ENCODE measurements at regions not wholly inside any gene's neighbourhood (a gene's known extent, or its start where the extent isn't known, plus 50 kb on each side); places are given as distances from the start of the nearest gene placed in this dataset.

- H3K4me1 ChIP-seq (ENCODE audit: control insufficient read depth in 1 of 2, extremely low read depth in 1 of 2, insufficient read depth in 2 of 2, low read length in 2 of 2): no peaks in the 10 kb centered on the region
- Mint-ChIP-seq H3K9me3 (peaks cover 0 to 6% (median 0%) of the 10 kb centered on the region in 3 donors), H3K27ac (no peak overlapping the region), H3K27me3 (peaks cover 0 to 13% of the 10 kb centered on the region in 2 donors), H3K4me1 (no peaks in the 10 kb centered on the region), H3K36me3 (no peaks in the 10 kb centered on the region), H3K4me3 (no peak overlapping the region)
- no peaks in the 10 kb centered on the region for H3K9me3 ChIP-seq
- ChIA-PET POLR2A (no interaction called here), CTCF (no interaction called here)
- no peaks in the 10 kb centered on the region for H3K27me3 ChIP-seq (replicated peaks in 1 of 2; ENCODE audit: control insufficient read depth in 2 of 2, extremely low read depth in 1 of 2, insufficient read depth in 2 of 2, low read length in 1 of 2)
- H3K36me3 ChIP-seq (ENCODE audit: control insufficient read depth in 2 of 2, extremely low read depth in 1 of 2, insufficient read depth in 1 of 2, low read length in 1 of 2): no peaks in the 10 kb centered on the region
- ATAC-seq (replicated peaks in 1 of 4) (no peak), DNase-seq (no peak)
- WGBS (ENCODE audit: insufficient coverage): no CpG with 5 or more reads among the region's 2 CpGs
- no peak overlapping the region for H3K4me3 ChIP-seq (ENCODE audit: control insufficient read depth in 1 of 2, extremely low read depth in 1 of 2, low read length in 1 of 2)
- no peak overlapping the region for H3K27ac ChIP-seq (ENCODE audit: low read length)
Measured at GRCh38 chrX:113935518-113935917, 648.4 kb upstream of the HTR2C start.

GRCh38 chrX:113933931-113934330 lies 650.0 kb upstream of the HTR2C start:
- Histone ChIP-seq H3K36me3 (ENCODE audit: control insufficient read depth in 2 of 2, extremely low read depth in 1 of 2, insufficient read depth in 1 of 2, low read length in 1 of 2) (no peaks in the 10 kb centered on the region), H3K4me1 (ENCODE audit: control insufficient read depth in 1 of 2, extremely low read depth in 1 of 2, insufficient read depth in 2 of 2, low read length in 2 of 2) (no peaks in the 10 kb centered on the region), H3K4me3 (ENCODE audit: control insufficient read depth in 1 of 2, extremely low read depth in 1 of 2, low read length in 1 of 2) (no peak overlapping the region), H3K27me3 (replicated peaks in 1 of 2; ENCODE audit: control insufficient read depth in 2 of 2, extremely low read depth in 1 of 2, insufficient read depth in 2 of 2, low read length in 1 of 2) (no peaks in the 10 kb centered on the region), H3K27ac (ENCODE audit: low read length) (no peak overlapping the region), H3K9me3 (no peaks in the 10 kb centered on the region)
- ChIA-PET CTCF (no interaction called here), POLR2A (no interaction called here)
- H3K9me3 Mint-ChIP-seq: peaks cover 0 to 6% (median 0%) of the 10 kb centered on the region in 3 donors
- peaks cover 0 to 16% of the 10 kb centered on the region in 2 donors for H3K27me3 Mint-ChIP-seq
- ATAC-seq (replicated peaks in 1 of 4) (no peak), DNase-seq (no peak)
- no peaks in the 10 kb centered on the region for H3K36me3 Mint-ChIP-seq
- no peak overlapping the region for H3K4me3 Mint-ChIP-seq
- no peak overlapping the region for H3K27ac Mint-ChIP-seq
- no peaks in the 10 kb centered on the region for H3K4me1 Mint-ChIP-seq

GRCh38 chrX:113929004-113929403 lies 654.9 kb upstream of the HTR2C start:
- ATAC-seq (replicated peaks in 1 of 4) (no peak), DNase-seq (no peak)
- POLR2A ChIA-PET: no interaction called here
- no peak overlapping the region for H3K27ac Mint-ChIP-seq
- Histone ChIP-seq H3K27ac (ENCODE audit: low read length) (no peak overlapping the region), H3K4me1 (ENCODE audit: control insufficient read depth in 1 of 2, extremely low read depth in 1 of 2, insufficient read depth in 2 of 2, low read length in 2 of 2) (no peaks in the 10 kb centered on the region), H3K9me3 (no peaks in the 10 kb centered on the region), H3K4me3 (ENCODE audit: control insufficient read depth in 1 of 2, extremely low read depth in 1 of 2, low read length in 1 of 2) (no peak overlapping the region), H3K36me3 (ENCODE audit: control insufficient read depth in 2 of 2, extremely low read depth in 1 of 2, insufficient read depth in 1 of 2, low read length in 1 of 2) (no peaks in the 10 kb centered on the region), H3K27me3 (replicated peaks in 1 of 2; ENCODE audit: control insufficient read depth in 2 of 2, extremely low read depth in 1 of 2, insufficient read depth in 2 of 2, low read length in 1 of 2) (no peaks in the 10 kb centered on the region)
- H3K4me1 Mint-ChIP-seq: no peaks in the 10 kb centered on the region
- H3K4me3 Mint-ChIP-seq: no peak overlapping the region
- no CpG with 5 or more reads among the region's 3 CpGs for WGBS (ENCODE audit: insufficient coverage)
- CTCF ChIA-PET: no interaction called here
- peaks cover 0 to 11% (median 0%) of the 10 kb centered on the region in 3 donors for H3K9me3 Mint-ChIP-seq
- H3K27me3 Mint-ChIP-seq: peaks cover 0 to 3% of the 10 kb centered on the region in 2 donors
- no peaks in the 10 kb centered on the region for H3K36me3 Mint-ChIP-seq

GRCh38 chrX:113920661-113921060 lies 663.2 kb upstream of the HTR2C start:
- Mint-ChIP-seq H3K9me3 (no peaks in the 10 kb centered on the region), H3K4me3 (no peak overlapping the region), H3K36me3 (no peaks in the 10 kb centered on the region), H3K27me3 (peaks cover 0 to 4% of the 10 kb centered on the region in 2 donors), H3K4me1 (no peaks in the 10 kb centered on the region), H3K27ac (no peak overlapping the region)
- POLR2A ChIA-PET: no interaction called here
- Histone ChIP-seq H3K27ac (ENCODE audit: low read length) (no peak overlapping the region), H3K36me3 (ENCODE audit: control insufficient read depth in 2 of 2, extremely low read depth in 1 of 2, insufficient read depth in 1 of 2, low read length in 1 of 2) (no peaks in the 10 kb centered on the region), H3K27me3 (replicated peaks in 1 of 2; ENCODE audit: control insufficient read depth in 2 of 2, extremely low read depth in 1 of 2, insufficient read depth in 2 of 2, low read length in 1 of 2) (no peaks in the 10 kb centered on the region), H3K4me3 (ENCODE audit: control insufficient read depth in 1 of 2, extremely low read depth in 1 of 2, low read length in 1 of 2) (no peak overlapping the region), H3K4me1 (ENCODE audit: control insufficient read depth in 1 of 2, extremely low read depth in 1 of 2, insufficient read depth in 2 of 2, low read length in 2 of 2) (no peaks in the 10 kb centered on the region), H3K9me3 (no peaks in the 10 kb centered on the region)
- no peak for ATAC-seq (replicated peaks in 1 of 4)
- no CpG with 5 or more reads among the region's 4 CpGs for WGBS (ENCODE audit: insufficient coverage)
- no peak for DNase-seq
- CTCF ChIA-PET: no interaction called here

GRCh38 chrX:113919387-113919786 lies 664.5 kb upstream of the HTR2C start:
- Histone ChIP-seq H3K27me3 (replicated peaks in 1 of 2; ENCODE audit: control insufficient read depth in 2 of 2, extremely low read depth in 1 of 2, insufficient read depth in 2 of 2, low read length in 1 of 2) (no peaks in the 10 kb centered on the region), H3K36me3 (ENCODE audit: control insufficient read depth in 2 of 2, extremely low read depth in 1 of 2, insufficient read depth in 1 of 2, low read length in 1 of 2) (no peaks in the 10 kb centered on the region), H3K9me3 (no peaks in the 10 kb centered on the region), H3K27ac (ENCODE audit: low read length) (no peak overlapping the region), H3K4me1 (ENCODE audit: control insufficient read depth in 1 of 2, extremely low read depth in 1 of 2, insufficient read depth in 2 of 2, low read length in 2 of 2) (no peaks in the 10 kb centered on the region), H3K4me3 (ENCODE audit: control insufficient read depth in 1 of 2, extremely low read depth in 1 of 2, low read length in 1 of 2) (no peak overlapping the region)
- Mint-ChIP-seq H3K27me3 (peaks cover 0 to 4% of the 10 kb centered on the region in 2 donors), H3K36me3 (no peaks in the 10 kb centered on the region), H3K4me3 (no peak overlapping the region), H3K4me1 (no peaks in the 10 kb centered on the region), H3K27ac (no peak overlapping the region), H3K9me3 (no peaks in the 10 kb centered on the region)
- POLR2A ChIA-PET: no interaction called here
- WGBS (ENCODE audit: insufficient coverage): no CpG with 5 or more reads among the region's 4 CpGs
- CTCF ChIA-PET: no interaction called here
- no peak for ATAC-seq (replicated peaks in 1 of 4)
- no peak for DNase-seq

- H3K27ac ChIP-seq (ENCODE audit: low read length): no peak overlapping the region
- H3K27me3 ChIP-seq (replicated peaks in 1 of 2; ENCODE audit: control insufficient read depth in 2 of 2, extremely low read depth in 1 of 2, insufficient read depth in 2 of 2, low read length in 1 of 2): no peaks in the 10 kb centered on the region
- Mint-ChIP-seq H3K4me1 (no peaks in the 10 kb centered on the region), H3K27me3 (peaks cover 0 to 3% of the 10 kb centered on the region in 2 donors), H3K9me3 (peaks cover 0 to 4% (median 0%) of the 10 kb centered on the region in 3 donors), H3K4me3 (no peak overlapping the region), H3K27ac (no peak overlapping the region), H3K36me3 (no peaks in the 10 kb centered on the region)
- ATAC-seq (replicated peaks in 1 of 4): no peak
- no peak for DNase-seq
- no peaks in the 10 kb centered on the region for H3K36me3 ChIP-seq (ENCODE audit: control insufficient read depth in 2 of 2, extremely low read depth in 1 of 2, insufficient read depth in 1 of 2, low read length in 1 of 2)
- no peaks in the 10 kb centered on the region for H3K9me3 ChIP-seq
- CTCF ChIA-PET: no interaction called here
- H3K4me1 ChIP-seq (ENCODE audit: control insufficient read depth in 1 of 2, extremely low read depth in 1 of 2, insufficient read depth in 2 of 2, low read length in 2 of 2): no peaks in the 10 kb centered on the region
- no peak overlapping the region for H3K4me3 ChIP-seq (ENCODE audit: control insufficient read depth in 1 of 2, extremely low read depth in 1 of 2, low read length in 1 of 2)
- POLR2A ChIA-PET: no interaction called here
Measured at GRCh38 chrX:113906168-113906567, 677.7 kb upstream of the HTR2C start.

- Histone ChIP-seq H3K4me1 (ENCODE audit: control insufficient read depth in 1 of 2, extremely low read depth in 1 of 2, insufficient read depth in 2 of 2, low read length in 2 of 2) (no peaks in the 10 kb centered on the region), H3K27me3 (replicated peaks in 1 of 2; ENCODE audit: control insufficient read depth in 2 of 2, extremely low read depth in 1 of 2, insufficient read depth in 2 of 2, low read length in 1 of 2) (no peaks in the 10 kb centered on the region), H3K36me3 (ENCODE audit: control insufficient read depth in 2 of 2, extremely low read depth in 1 of 2, insufficient read depth in 1 of 2, low read length in 1 of 2) (no peaks in the 10 kb centered on the region), H3K9me3 (no peaks in the 10 kb centered on the region), H3K27ac (ENCODE audit: low read length) (no peak overlapping the region), H3K4me3 (ENCODE audit: control insufficient read depth in 1 of 2, extremely low read depth in 1 of 2, low read length in 1 of 2) (no peak overlapping the region)
- no peak overlapping the region for H3K4me3 Mint-ChIP-seq
- ChIA-PET POLR2A (no interaction called here), CTCF (interaction anchor here in 1 of 2 donors (0.6 kb wide), 1 partner anchor 217 kb away, joined by 3 read pairs; no protein-coding TSS in a partner anchor)
- no CpG with 5 or more reads among the region's 5 CpGs for WGBS (ENCODE audit: insufficient coverage)
- no peaks in the 10 kb centered on the region for H3K36me3 Mint-ChIP-seq
- peaks cover 0 to 10% of the 10 kb centered on the region in 2 donors for H3K27me3 Mint-ChIP-seq
- DNase-seq (no peak), ATAC-seq (replicated peaks in 1 of 4) (no peak)
- no peaks in the 10 kb centered on the region for H3K4me1 Mint-ChIP-seq
- H3K9me3 Mint-ChIP-seq: peaks cover 0 to 5% (median 0%) of the 10 kb centered on the region in 3 donors
- no peak overlapping the region for H3K27ac Mint-ChIP-seq
Measured at GRCh38 chrX:113892891-113893290, 691.0 kb upstream of the HTR2C start.
